ENCODE measurements at regions not wholly inside any gene's neighbourhood (a gene's known extent, or its start where the extent isn't known, plus 50 kb on each side); places are given as distances from the start of the nearest gene placed in this dataset.

- TF ChIP-seq, protein P1, sequence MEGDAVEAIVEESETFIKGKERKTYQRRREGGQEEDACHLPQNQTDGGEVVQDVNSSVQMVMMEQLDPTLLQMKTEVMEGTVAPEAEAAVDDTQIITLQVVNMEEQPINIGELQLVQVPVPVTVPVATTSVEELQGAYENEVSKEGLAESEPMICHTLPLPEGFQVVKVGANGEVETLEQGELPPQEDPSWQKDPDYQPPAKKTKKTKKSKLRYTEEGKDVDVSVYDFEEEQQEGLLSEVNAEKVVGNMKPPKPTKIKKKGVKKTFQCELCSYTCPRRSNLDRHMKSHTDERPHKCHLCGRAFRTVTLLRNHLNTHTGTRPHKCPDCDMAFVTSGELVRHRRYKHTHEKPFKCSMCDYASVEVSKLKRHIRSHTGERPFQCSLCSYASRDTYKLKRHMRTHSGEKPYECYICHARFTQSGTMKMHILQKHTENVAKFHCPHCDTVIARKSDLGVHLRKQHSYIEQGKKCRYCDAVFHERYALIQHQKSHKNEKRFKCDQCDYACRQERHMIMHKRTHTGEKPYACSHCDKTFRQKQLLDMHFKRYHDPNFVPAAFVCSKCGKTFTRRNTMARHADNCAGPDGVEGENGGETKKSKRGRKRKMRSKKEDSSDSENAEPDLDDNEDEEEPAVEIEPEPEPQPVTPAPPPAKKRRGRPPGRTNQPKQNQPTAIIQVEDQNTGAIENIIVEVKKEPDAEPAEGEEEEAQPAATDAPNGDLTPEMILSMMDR (IDR thresholded peaks at IDR 0.05), result no peak
- Mint-ChIP-seq H3K36me3 (ENCODE audit: unreplicated experiment) (no peaks in the 10 kb centered on the region), H3K9me3 (ENCODE audit: unreplicated experiment) (no peaks in the 10 kb centered on the region), H3K4me1 (ENCODE audit: unreplicated experiment) (no peaks in the 10 kb centered on the region), H3K27ac (ENCODE audit: unreplicated experiment) (no peak overlapping the region), H3K27me3 (ENCODE audit: unreplicated experiment) (no peaks in the 10 kb centered on the region), H3K4me3 (ENCODE audit: unreplicated experiment) (no peak overlapping the region)
- no peak for DNase-seq (ENCODE audit: extremely low spot score, unreplicated experiment)
Measured at GRCh38 chr7:10789170-10789569, 184.5 kb upstream of the PHF14 start.

- H3K4me3 Mint-ChIP-seq (ENCODE audit: unreplicated experiment), result no peak overlapping the region
- no peaks in the 10 kb centered on the region for H3K9me3 Mint-ChIP-seq (ENCODE audit: unreplicated experiment)
- DNase-seq (ENCODE audit: extremely low spot score, unreplicated experiment), result no peak
- no peaks in the 10 kb centered on the region for H3K36me3 Mint-ChIP-seq (ENCODE audit: unreplicated experiment)
- H3K4me1 Mint-ChIP-seq (ENCODE audit: unreplicated experiment), result no peaks in the 10 kb centered on the region
- H3K27ac Mint-ChIP-seq (ENCODE audit: unreplicated experiment), result no peak overlapping the region
- no peaks in the 10 kb centered on the region for H3K27me3 Mint-ChIP-seq (ENCODE audit: unreplicated experiment)
- TF ChIP-seq, protein P1 (IDR thresholded peaks at IDR 0.05), result no peak
Measured at GRCh38 chr7:10790910-10791309, 182.8 kb upstream of the PHF14 start.

DNA sequence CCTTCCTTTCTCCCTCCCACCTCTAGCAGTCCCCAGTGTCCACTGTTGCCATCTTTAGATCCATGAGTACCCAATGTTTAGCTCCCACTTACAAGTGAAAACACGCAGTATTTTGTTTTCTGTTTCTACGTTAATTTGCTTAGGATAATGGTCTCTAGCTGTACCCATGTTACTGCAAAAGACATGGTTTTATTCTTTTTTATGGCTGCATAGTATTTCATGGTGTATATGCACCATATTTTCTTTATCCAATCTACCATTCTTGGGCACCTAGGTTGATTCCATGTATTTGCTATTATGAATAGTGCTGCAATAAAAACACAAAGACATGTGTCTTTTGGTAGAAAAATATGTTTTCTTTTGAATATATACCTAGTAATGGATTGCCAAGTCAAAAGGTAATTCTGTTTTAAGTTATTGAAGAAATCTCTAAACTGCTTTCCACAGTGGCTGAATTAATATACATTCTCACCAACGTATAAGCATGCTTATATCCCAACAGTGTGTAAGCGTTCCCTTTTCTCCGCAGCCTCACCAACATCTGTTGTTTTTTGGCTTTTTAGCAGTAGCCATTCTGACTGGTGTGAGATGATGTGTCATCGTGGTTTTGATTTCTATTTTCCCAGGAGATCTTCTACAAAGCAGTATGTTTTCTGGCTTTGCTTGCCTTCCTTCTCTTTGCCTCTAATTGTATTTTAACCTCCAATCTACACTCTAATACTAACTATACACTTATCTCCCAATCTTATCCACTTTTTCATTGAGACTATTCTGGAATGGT is 179.5 kb upstream of the PHF14 start:
- TF ChIP-seq, protein P1 (IDR thresholded peaks at IDR 0.05), result no peak
- no peak for DNase-seq (ENCODE audit: extremely low spot score, unreplicated experiment)
- H3K36me3 Mint-ChIP-seq (ENCODE audit: unreplicated experiment), result no peaks in the 10 kb centered on the region
- H3K27ac Mint-ChIP-seq (ENCODE audit: unreplicated experiment), result no peak overlapping the region
- H3K4me3 Mint-ChIP-seq (ENCODE audit: unreplicated experiment), result no peak overlapping the region
- H3K4me1 Mint-ChIP-seq (ENCODE audit: unreplicated experiment), result no peaks in the 10 kb centered on the region
- no peaks in the 10 kb centered on the region for H3K27me3 Mint-ChIP-seq (ENCODE audit: unreplicated experiment)
- no peaks in the 10 kb centered on the region for H3K9me3 Mint-ChIP-seq (ENCODE audit: unreplicated experiment)

DNA sequence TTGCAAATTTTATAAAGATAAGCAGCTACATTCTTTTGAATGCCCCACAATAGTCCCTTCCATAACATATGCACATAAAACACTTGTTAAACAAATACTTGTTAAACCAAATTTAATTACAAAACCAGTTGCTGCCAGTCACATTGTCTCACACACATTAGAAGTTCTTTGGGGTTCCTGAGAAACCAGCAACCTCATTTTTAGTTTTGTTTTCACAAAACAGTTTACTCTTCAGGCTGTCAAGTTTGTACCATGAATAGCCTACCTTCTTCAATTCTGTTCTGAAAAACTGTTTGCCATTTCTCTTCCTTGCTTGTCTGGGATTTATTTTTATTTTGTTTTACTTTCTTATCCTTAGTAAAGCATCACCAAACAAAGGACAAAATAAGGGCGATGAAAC is 176.5 kb upstream of the PHF14 start:
- Mint-ChIP-seq H3K27ac (ENCODE audit: unreplicated experiment) (no peak overlapping the region), H3K27me3 (ENCODE audit: unreplicated experiment) (no peaks in the 10 kb centered on the region), H3K9me3 (ENCODE audit: unreplicated experiment) (no peaks in the 10 kb centered on the region), H3K4me3 (ENCODE audit: unreplicated experiment) (no peak overlapping the region), H3K4me1 (ENCODE audit: unreplicated experiment) (no peaks in the 10 kb centered on the region), H3K36me3 (ENCODE audit: unreplicated experiment) (no peaks in the 10 kb centered on the region)
- DNase-seq (ENCODE audit: extremely low spot score, unreplicated experiment), result no peak
- TF ChIP-seq, protein P1 (IDR thresholded peaks at IDR 0.05), result no peak

DNA sequence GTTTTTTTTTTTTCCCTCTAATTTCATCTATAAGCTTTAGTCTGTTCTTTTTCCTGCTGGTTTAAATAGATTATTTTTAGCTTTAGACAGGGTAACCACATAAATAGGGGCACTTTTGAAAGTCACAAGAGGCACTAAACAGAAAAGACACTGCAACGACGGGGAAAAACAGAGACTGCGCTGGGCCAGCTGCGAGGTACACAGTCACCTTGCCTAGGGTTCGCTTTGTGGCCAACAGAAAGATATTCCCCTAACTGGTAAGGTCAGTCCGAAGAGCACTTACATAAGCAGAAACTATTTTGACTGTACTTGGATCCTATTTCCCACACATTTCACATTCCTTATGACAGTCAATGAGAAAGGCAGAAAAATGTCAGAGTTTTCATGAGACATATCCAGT is 175.6 kb upstream of the PHF14 start:
- no peaks in the 10 kb centered on the region for H3K9me3 Mint-ChIP-seq (ENCODE audit: unreplicated experiment)
- no peaks in the 10 kb centered on the region for H3K27me3 Mint-ChIP-seq (ENCODE audit: unreplicated experiment)
- H3K36me3 Mint-ChIP-seq (ENCODE audit: unreplicated experiment), result no peaks in the 10 kb centered on the region
- no peak overlapping the region for H3K27ac Mint-ChIP-seq (ENCODE audit: unreplicated experiment)
- peaks cover 7% of the 10 kb centered on the region for H3K4me1 Mint-ChIP-seq (ENCODE audit: unreplicated experiment)
- no peak overlapping the region for H3K4me3 Mint-ChIP-seq (ENCODE audit: unreplicated experiment)
- no peak for DNase-seq (ENCODE audit: extremely low spot score, unreplicated experiment)
- TF ChIP-seq, protein P1 (IDR thresholded peaks at IDR 0.05), result no peak
